GM18520 (cell line): ENCODE measurements at regions not wholly inside any gene's neighbourhood (a gene's known extent, or its start where the extent isn't known, plus 50 kb on each side); places are given as distances from the start of the nearest gene placed in this dataset.

Source experiments
- ATAC-seq: cut with Tn5 transposase; IDR thresholded peaks from one replicate; pipeline ENCODE4 v1.9.1; 2021; ENCODE audit not compliant: unreplicated experiment

DNA sequence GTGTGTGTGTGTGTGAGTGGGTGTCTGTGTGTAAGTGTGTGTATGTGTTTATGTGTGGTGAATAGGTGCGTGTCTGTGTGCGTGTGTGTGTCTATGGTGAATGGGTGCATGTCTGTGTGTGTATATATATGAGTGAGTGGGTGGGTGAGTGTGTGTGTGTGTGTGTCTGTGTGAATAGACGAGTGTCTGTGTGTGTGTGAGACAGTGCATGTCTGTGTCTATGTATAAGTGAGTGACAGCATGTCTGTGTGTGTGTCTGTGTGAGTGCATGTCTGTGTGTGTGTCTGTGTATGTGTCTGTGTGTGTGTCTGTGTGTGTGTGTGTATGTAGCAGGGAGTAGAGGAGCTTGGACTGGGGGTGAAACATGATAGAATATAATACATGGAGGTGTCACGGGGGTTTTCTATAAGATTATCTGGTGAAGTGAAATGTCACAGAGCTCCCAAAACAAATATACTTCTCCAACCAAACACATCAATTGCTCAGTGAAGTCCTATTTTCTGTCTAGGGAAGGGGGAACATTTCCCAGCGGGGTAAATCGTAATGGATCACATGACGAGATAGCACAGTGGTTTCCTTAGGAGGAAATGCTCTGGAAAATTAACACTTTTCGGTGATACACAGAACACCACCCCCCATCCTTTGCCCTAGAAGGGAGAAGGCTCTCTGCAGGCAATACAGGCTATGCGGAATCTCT is 723.3 kb upstream of the CELF2 start:
- ATAC-seq: no peak

DNA sequence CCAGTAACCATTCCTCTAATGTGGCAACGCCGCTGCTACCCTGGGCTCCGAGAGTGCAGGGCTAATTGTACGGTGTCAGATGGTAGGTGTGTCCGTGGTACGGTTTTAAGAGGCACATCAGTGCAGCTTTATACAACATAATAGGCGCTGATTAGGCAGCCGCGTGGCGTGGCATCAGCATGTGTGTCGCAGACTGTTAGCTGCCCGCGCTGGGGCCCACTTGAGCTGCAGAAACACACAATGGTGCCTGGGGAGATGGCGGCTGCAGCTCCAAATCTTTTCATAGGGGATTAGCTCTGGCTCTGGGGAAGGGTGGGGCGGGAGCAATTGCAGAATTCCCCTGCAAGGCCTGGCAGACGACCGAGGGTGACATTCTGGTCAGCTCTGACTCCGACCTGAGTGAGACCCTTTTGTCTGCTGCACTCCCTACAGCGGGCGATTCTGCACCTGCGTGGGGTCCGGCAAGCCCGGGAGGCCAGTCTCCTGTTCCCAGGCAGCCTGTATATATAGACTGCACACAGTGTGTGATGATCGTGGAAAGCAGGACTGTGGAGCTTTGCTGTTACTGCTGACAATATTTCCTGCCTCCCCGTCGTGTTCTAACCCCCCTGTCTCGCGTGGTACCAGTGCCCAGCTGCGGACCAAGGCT is 722.7 kb upstream of the CELF2 start:
- ATAC-seq: no peak

- no peak for ATAC-seq
Measured at GRCh38 chr10:10295537-10295936, 722.1 kb upstream of the CELF2 start.

- no peak for ATAC-seq
Measured at GRCh38 chr10:10302689-10303088, 715.0 kb upstream of the CELF2 start.

- ATAC-seq: no peak
Measured at GRCh38 chr10:10307036-10307435, 710.6 kb upstream of the CELF2 start.

DNA sequence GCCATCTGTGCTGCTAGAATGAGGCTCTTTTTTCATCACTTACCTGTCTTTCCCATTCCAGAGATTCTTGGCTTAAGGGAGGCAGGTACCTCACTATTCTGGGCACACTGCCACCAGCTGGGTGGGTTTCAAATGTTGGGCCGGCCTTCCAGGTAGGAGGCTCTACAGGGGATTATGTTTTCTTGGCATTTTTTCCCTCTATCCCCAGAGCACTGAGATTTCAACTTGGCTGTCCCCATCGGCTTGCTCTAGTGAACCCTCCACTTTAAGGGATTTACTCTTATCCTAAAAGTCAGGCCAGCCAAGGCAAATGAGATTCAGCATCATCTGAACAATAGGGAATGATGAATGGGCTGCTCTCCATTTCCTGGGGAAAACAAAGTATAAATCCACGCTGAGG is 710.1 kb upstream of the CELF2 start:
- no peak for ATAC-seq

- ATAC-seq: no peak
Measured at GRCh38 chr10:10310498-10310897, 707.2 kb upstream of the CELF2 start.

DNA sequence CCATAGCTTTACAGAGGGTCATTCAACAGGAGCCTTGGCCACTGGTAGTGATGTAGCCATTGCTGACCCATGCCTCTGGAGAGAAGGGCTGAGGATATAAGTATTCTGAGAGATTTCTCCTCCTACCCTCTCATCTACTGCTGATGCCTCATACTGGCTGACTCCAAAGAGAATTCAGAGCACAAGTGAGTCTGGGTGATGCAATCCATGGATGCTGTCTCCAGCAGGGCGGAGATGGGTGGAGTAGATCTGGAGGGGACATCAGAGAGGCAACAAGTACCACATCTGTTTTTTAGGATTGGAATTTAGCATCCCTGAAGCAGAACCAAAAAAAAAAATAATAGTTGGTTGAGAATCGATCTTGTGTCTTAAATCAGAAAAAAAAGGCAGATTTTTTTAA is 705.7 kb upstream of the CELF2 start:
- no peak for ATAC-seq

DNA sequence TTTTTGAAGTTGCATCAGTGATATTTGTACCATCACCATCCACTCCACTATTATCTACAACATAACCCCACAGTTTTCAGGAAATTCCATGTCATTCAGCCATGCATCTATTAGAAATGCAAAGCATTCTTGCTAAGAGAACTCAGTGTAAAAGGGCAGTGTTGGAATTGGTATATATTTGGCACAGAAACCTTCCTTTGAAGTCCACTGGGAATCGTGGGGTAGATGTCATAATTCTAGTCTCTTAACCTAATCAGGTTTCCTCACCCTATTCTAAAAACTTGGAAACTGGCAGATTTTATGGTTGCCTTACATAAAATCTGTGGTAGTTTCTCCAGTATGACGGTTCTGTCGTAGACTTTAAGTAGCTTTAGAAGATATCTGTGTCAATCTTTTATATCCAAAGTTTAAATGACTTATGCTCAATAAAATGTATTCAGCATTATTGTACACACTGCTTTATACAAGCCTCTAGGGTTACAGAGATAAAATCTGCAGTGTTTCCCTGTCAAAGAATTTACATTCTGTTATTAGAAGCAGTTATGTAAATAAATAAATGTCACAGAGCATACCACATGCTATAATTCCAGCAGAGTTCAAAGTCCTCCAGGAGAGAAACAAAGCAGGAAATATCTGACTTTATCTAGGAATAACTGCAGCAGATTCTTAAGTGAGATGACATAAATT is 704.4 kb upstream of the CELF2 start:
- ATAC-seq: no peak

- ATAC-seq: no peak
Measured at GRCh38 chr10:10314626-10315025, 703.0 kb upstream of the CELF2 start.

- ATAC-seq: no peak
Measured at GRCh38 chr10:10315989-10316388, 701.7 kb upstream of the CELF2 start.

DNA sequence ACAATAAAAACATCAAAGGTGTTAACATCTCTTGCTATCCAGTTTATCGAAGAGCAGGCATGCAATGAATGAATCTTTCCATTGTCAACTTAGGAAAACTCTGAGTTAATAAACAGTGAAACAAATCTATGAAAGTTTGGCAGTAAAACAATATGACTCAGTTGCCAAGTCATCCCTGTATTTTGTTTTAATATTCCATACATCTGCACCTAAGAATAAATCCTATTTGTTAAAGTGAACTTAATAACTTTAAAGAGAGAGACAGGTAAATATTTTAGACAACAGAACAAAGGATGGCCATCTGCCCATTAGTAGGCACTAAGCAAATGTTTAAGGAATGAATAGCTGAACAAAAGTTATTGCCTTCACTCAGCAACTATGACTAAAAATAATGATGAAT is 700.5 kb upstream of the CELF2 start:
- ATAC-seq: no peak

- ATAC-seq: no peak
Measured at GRCh38 chr10:10318856-10319255, 698.8 kb upstream of the CELF2 start.

GRCh38 chr10:10320956-10321355 is 696.7 kb upstream of the CELF2 start:
- no peak for ATAC-seq

GRCh38 chr10:10326116-10326515 is 691.6 kb upstream of the CELF2 start:
- no peak for ATAC-seq

DNA sequence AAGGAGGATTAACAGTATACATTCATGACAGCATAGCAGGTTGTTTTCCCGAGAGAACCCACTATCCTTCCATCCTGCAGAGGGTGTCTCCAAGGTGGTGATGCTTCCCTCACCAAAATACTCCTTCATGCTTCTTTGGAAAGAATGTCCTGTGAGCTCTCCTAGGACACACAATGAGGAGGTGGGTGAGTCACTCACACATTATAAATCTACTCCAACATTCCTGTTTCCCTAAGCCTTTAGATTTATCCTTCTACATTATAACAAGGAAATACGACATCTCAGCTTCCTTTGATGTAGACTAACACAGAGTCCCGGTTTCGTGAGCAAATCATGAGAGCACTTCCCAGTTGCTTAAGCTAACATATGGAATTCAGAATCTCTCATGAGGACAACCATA is 689.7 kb upstream of the CELF2 start:
- no peak for ATAC-seq

DNA sequence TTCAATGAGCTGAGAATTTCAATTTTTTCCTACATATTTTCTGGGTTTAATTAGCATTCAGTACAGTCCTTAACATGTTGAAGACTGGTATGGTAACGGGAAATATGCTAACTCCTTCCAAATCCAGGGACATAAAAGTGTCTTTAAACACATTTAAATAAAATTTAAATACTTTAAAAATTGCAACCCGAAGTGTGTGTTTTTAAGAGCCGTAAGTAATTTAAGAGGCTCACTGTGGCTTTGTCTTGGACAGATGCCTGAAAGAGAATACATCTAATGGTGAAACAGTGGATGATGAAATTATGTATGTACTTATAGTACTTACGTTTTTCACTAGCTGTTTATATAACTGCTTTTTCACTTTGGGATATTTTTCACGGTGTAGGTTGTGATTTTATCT is 687.3 kb upstream of the CELF2 start:
- no peak for ATAC-seq

- peak; percentile 86 for ATAC-seq
Measured at GRCh38 chr10:10332786-10333185, 684.9 kb upstream of the CELF2 start.

DNA sequence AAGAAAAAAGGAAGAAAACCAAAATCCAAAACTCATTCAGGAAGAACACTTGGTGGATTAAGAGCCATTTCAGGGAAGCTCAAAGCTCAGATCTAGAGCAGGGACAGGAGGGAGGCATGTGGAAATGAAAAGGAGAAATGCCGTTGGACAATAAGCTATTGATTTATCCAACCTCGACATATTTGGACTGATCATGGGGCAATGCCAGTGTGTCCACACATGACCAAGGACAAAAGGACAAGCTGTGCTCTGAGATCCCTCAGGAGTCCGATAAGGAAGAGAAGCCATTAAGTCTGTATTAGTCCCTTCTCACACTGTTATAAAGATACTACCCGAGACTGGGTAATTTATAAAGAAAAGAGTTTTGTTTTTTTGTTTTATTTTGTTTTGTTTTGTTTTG is 684.0 kb upstream of the CELF2 start:
- ATAC-seq: no peak

DNA sequence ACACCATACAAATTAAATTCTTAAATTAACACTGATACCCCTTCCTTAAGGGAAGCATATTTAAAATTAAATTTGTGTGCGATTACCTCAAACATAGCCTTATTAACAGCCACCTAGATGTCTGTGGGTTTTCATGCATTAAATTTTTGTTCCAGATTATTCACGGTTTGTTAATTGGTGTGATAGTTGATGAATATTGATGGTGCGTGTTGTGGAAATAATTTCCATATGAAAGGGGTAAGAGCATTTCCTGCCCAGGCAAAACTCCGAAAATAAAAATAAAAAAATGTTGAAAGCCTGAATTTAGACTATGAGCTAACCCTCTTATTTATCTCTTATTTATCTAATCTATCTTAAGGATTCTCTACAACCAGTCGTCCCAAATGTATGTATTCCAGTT is 679.3 kb upstream of the CELF2 start:
- no peak for ATAC-seq

DNA sequence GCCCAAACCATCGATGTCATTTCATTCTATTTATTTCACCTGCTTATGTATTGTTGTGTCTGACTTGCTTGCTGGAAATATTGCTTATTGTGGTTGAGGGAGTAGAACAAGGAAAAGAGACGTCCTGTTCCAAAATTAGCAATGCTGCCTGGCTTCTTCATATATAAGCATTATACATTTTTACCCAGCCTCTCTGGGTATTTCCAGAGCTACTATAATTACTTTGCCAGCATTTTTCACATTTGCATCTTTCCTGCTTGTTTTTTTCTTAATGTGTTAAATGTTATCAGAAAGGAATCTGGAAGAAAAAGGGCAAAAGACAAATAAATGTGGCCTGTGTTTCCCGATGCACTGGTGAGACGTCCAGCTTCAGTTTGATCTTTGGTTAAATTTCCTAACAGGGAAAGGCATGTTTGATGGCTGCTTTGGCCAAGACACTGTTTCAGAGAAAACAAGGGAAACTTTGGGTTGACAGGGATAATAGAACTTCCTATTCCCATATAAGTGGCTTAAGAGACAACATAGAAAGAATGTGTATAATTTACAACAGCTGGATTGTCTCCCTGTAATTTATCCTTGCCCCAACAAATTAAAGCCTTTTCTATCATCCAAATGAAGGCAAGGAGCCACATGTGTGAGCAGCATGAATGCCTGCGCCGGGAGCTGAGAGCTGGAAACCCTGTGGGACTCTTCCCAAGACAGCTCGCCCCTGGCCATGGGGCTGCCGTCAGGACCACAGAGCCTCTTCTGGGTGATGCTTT is 671.1 kb upstream of the CELF2 start:
- no peak for ATAC-seq

DNA sequence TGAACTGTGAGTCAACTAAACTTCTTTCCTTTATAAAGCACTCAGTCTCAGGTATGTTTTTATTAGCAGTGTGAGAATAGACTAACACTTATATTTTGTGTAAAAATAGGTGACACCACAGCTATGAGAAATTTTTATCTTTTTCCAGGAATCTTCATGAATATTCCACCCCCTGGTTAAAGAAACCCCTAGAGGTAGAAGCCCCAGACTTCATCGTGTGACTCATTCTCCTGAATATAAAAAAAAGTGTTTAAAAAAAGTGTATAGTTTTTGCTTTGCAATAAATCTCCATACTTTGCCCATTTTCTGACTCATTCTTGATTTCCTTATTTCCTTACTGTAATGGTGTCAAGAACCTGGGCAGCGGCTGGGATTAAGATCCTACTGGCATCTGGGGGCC is 667.6 kb upstream of the CELF2 start:
- ATAC-seq: no peak
